HEK293 (cell line): ENCODE measurements at regions not wholly inside any gene's neighbourhood (a gene's known extent, or its start where the extent isn't known, plus 50 kb on each side); places are given as distances from the start of the nearest gene placed in this dataset.

Source experiments
- CTCF ChIA-PET: fragments of 350-600 bp; formaldehyde crosslinking; extraction: SDS; loops from one replicate; lab custom pipeline; 2021; ENCODE audit warnings: antibody characterized with exemption; lab: Yijun Ruan, JAX
- POLR2A ChIA-PET: fragments of 300-600 bp; formaldehyde crosslinking; extraction: SDS; loops from one replicate; lab custom pipeline; 2020; ENCODE audit warnings: antibody characterized with exemption, inconsistent platforms; lab: Yijun Ruan, JAX
- H3K27ac ChIP-seq: fragments of 200-500 bp; sonication (Bioruptor generic); 2 replicates; pipeline ENCODE4 v1.5.1; 2014; ENCODE audit warnings: low read depth, low read length, control low read depth, inconsistent platforms; ENCODE audit errors: extremely low read depth
- H3K36me3 ChIP-seq, 2 experiments: fragments of 200-500 bp in 1 of 2; sonication (Bioruptor generic) in 1 of 2; 1 replicate in 1 of 2; 2 replicates in 1 of 2; pipeline ENCODE4 v1.5.1; 2014 to 2017; ENCODE audit warnings: inconsistent platforms in 2 of 2, low read length in 2 of 2; ENCODE audit not compliant: control insufficient read depth in 2 of 2, insufficient read depth in 1 of 2
- H3K4me1 ChIP-seq: fragments of 200-500 bp; sonication (Bioruptor generic); 2 replicates; pipeline ENCODE4 v1.5.1; 2014; ENCODE audit warnings: mild to moderate bottlenecking, low read length, inconsistent platforms; ENCODE audit not compliant: control insufficient read depth, insufficient read depth
- H3K4me3 ChIP-seq: 2 replicates; pipeline ENCODE4 v1.5.1; 2011; ENCODE audit warnings: low read depth, mild to moderate bottlenecking, control low read depth, low read length, moderate library complexity
- H3K9me3 ChIP-seq: fragments of 200-500 bp; sonication (Bioruptor generic); 2 replicates; pipeline ENCODE4 v1.5.1; 2014; ENCODE audit warnings: low read depth, low read length, inconsistent platforms; ENCODE audit not compliant: control insufficient read depth, insufficient read depth
- BCL11B ChIP-seq: fragments of 450-650 bp; formaldehyde crosslinking; IDR thresholded peaks from 2 replicates; pipeline ENCODE4 v1.5.1; 2016; ENCODE audit warnings: low read depth, missing biosample characterization, missing genetic modification characterization
- MZF1 ChIP-seq: fragments of 450-650 bp; formaldehyde crosslinking; IDR thresholded peaks from 2 replicates; pipeline ENCODE4 v1.5.1; 2017; ENCODE audit warnings: missing biosample characterization, missing genetic modification characterization, borderline replicate concordance
- REPIN1 ChIP-seq: fragments of 450-650 bp; formaldehyde crosslinking; IDR thresholded peaks from 2 replicates; pipeline ENCODE4 v1.5.1; 2017; ENCODE audit warnings: missing biosample characterization, missing genetic modification characterization, low read depth
- YY1 ChIP-seq: fragments of 450-650 bp; formaldehyde crosslinking; IDR thresholded peaks from 2 replicates; pipeline ENCODE4 v1.5.1; 2018; ENCODE audit warnings: missing biosample characterization, missing genetic modification characterization
- ZBTB17 ChIP-seq: fragments of 450-650 bp; formaldehyde crosslinking; IDR thresholded peaks from 2 replicates; pipeline ENCODE4 v1.5.1; 2016; ENCODE audit warnings: missing biosample characterization, missing genetic modification characterization
- ZBTB21 ChIP-seq: fragments of 450-650 bp; formaldehyde crosslinking; IDR thresholded peaks from 2 replicates; pipeline ENCODE4 v1.5.1; 2017; ENCODE audit warnings: missing biosample characterization, missing genetic modification characterization
- ZNF223 ChIP-seq: fragments of 450-650 bp; formaldehyde crosslinking; IDR thresholded peaks from 2 replicates; pipeline ENCODE4 v1.5.1; 2016; ENCODE audit warnings: missing biosample characterization, missing genetic modification characterization
- ZNF23 ChIP-seq: fragments of 450-650 bp; formaldehyde crosslinking; IDR thresholded peaks from 2 replicates; pipeline ENCODE4 v1.5.1; 2016; ENCODE audit warnings: missing biosample characterization, missing genetic modification characterization, borderline replicate concordance
- ZNF24 ChIP-seq: fragments of 450-650 bp; formaldehyde crosslinking; IDR thresholded peaks from 2 replicates; pipeline ENCODE4 v1.5.1; 2016; ENCODE audit warnings: missing biosample characterization, missing genetic modification characterization
- ZNF335 ChIP-seq: fragments of 450-650 bp; formaldehyde crosslinking; conservative IDR thresholded peaks from 2 replicates; pipeline ENCODE4 v1.5.1; 2016; ENCODE audit warnings: missing biosample characterization, missing genetic modification characterization
- ZNF513 ChIP-seq: fragments of 450-650 bp; IDR thresholded peaks from 2 replicates; pipeline ENCODE4 v1.5.1; 2018; ENCODE audit warnings: missing biosample characterization, missing genetic modification characterization
- ZNF518A ChIP-seq: fragments of 450-650 bp; formaldehyde crosslinking; conservative IDR thresholded peaks from 2 replicates; pipeline ENCODE4 v1.5.1; 2016; ENCODE audit warnings: low read depth, missing biosample characterization, missing genetic modification characterization
- ZNF530 ChIP-seq: fragments of 450-650 bp; formaldehyde crosslinking; IDR thresholded peaks from 2 replicates; pipeline ENCODE4 v1.5.1; 2016; ENCODE audit warnings: low read depth, missing biosample characterization, missing genetic modification characterization
- ZNF548 ChIP-seq: fragments of 450-650 bp; formaldehyde crosslinking; IDR thresholded peaks from 2 replicates; pipeline ENCODE4 v1.5.1; 2016; ENCODE audit warnings: missing biosample characterization, missing genetic modification characterization
- ZNF600 ChIP-seq: fragments of 450-650 bp; formaldehyde crosslinking; IDR thresholded peaks from 2 replicates; pipeline ENCODE4 v1.5.1; 2016; ENCODE audit warnings: missing biosample characterization, missing genetic modification characterization
- ZNF654 ChIP-seq: fragments of 450-650 bp; formaldehyde crosslinking; IDR thresholded peaks from 2 replicates; pipeline ENCODE4 v1.5.1; 2016; ENCODE audit warnings: low read depth, missing biosample characterization, missing genetic modification characterization
- ZNF660 ChIP-seq: fragments of 450-650 bp; IDR thresholded peaks from 2 replicates; pipeline ENCODE4 v1.5.1; 2018; ENCODE audit warnings: missing biosample characterization, mild to moderate bottlenecking, missing genetic modification characterization
- ZNF747 ChIP-seq: fragments of 450-650 bp; formaldehyde crosslinking; IDR thresholded peaks from 2 replicates; pipeline ENCODE4 v1.5.1; 2016; ENCODE audit warnings: missing biosample characterization, missing genetic modification characterization
- TF ChIP-seq, protein P1 (sequence below): fragments of 450-650 bp; formaldehyde crosslinking; IDR thresholded peaks from 2 replicates; pipeline ENCODE4 v1.5.1; 2017; ENCODE audit warnings: missing biosample characterization, missing genetic modification characterization
- TF ChIP-seq, protein P2 (sequence below): fragments of 450-650 bp; formaldehyde crosslinking; IDR thresholded peaks from 2 replicates; pipeline ENCODE4 v1.5.1; 2016; ENCODE audit warnings: missing biosample characterization, missing genetic modification characterization
- TF ChIP-seq, protein P3 (sequence below): fragments of 450-650 bp; formaldehyde crosslinking; IDR thresholded peaks from 2 replicates; pipeline ENCODE4 v1.5.1; 2016; ENCODE audit warnings: missing biosample characterization, missing genetic modification characterization

- TF ChIP-seq, protein P1, sequence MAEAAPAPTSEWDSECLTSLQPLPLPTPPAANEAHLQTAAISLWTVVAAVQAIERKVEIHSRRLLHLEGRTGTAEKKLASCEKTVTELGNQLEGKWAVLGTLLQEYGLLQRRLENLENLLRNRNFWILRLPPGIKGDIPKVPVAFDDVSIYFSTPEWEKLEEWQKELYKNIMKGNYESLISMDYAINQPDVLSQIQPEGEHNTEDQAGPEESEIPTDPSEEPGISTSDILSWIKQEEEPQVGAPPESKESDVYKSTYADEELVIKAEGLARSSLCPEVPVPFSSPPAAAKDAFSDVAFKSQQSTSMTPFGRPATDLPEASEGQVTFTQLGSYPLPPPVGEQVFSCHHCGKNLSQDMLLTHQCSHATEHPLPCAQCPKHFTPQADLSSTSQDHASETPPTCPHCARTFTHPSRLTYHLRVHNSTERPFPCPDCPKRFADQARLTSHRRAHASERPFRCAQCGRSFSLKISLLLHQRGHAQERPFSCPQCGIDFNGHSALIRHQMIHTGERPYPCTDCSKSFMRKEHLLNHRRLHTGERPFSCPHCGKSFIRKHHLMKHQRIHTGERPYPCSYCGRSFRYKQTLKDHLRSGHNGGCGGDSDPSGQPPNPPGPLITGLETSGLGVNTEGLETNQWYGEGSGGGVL: no peak
- TF ChIP-seq ZNF513 (tag by site-specific recombination) (no peak), REPIN1 (tag by site-specific recombination) (no peak), ZNF548 (tag by site-specific recombination) (no peak), ZNF600 (tag by site-specific recombination) (no peak), ZNF24 (tag by site-specific recombination) (no peak), ZBTB21 (tag by site-specific recombination) (no peak), ZNF530 (tag by site-specific recombination) (no peak), YY1 (tag by site-specific recombination) (no peak), BCL11B (no peak), ZNF747 (tag by site-specific recombination) (no peak), ZNF223 (no peak), MZF1 (tag by site-specific recombination) (no peak), ZBTB17 (tag by site-specific recombination) (no peak)
- TF ChIP-seq, protein P2, sequence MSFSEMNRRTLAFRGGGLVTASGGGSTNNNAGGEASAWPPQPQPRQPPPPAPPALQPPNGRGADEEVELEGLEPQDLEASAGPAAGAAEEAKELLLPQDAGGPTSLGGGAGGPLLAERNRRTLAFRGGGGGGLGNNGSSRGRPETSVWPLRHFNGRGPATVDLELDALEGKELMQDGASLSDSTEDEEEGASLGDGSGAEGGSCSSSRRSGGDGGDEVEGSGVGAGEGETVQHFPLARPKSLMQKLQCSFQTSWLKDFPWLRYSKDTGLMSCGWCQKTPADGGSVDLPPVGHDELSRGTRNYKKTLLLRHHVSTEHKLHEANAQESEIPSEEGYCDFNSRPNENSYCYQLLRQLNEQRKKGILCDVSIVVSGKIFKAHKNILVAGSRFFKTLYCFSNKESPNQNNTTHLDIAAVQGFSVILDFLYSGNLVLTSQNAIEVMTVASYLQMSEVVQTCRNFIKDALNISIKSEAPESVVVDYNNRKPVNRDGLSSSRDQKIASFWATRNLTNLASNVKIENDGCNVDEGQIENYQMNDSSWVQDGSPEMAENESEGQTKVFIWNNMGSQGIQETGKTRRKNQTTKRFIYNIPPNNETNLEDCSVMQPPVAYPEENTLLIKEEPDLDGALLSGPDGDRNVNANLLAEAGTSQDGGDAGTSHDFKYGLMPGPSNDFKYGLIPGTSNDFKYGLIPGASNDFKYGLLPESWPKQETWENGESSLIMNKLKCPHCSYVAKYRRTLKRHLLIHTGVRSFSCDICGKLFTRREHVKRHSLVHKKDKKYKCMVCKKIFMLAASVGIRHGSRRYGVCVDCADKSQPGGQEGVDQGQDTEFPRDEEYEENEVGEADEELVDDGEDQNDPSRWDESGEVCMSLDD: no peak
- ChIA-PET POLR2A (no interaction called here), CTCF (interaction anchor here (1.0 to 4.4 kb wide), 4 partner anchors 13 to 217 kb away, joined by 3 to 21 read pairs (median 13); no protein-coding TSS in a partner anchor)
- Histone ChIP-seq H3K9me3 (no peaks in the 10 kb centered on the region), H3K27ac (no peak overlapping the region), H3K36me3 (no peaks in the 10 kb centered on the region), H3K4me3 (no peak overlapping the region), H3K4me1 (no peaks in the 10 kb centered on the region)
These were observed 1794.9 kb upstream of the TENM3 start for GRCh38 chr4:180448306-180448705.

- peak overlapping the region; percentile 25 for H3K4me3 ChIP-seq
These were observed 1793.7 kb upstream of the TENM3 start for GRCh38 chr4:180449395-180449956.

More at GRCh38 chr4:180449395-180449956, 1793.7 kb upstream of the TENM3 start:
- no peaks in the 10 kb centered on the region for H3K9me3 ChIP-seq
- no peak overlapping the region for H3K27ac ChIP-seq
- H3K4me1 ChIP-seq: no peaks in the 10 kb centered on the region
- H3K36me3 ChIP-seq: no peaks in the 10 kb centered on the region
- TF ChIP-seq ZNF660 (tag by site-specific recombination) (peak; percentile 49; the same call in 1 of the 2 replicates), ZNF23 (tag by site-specific recombination) (no peak), ZNF518A (tag by site-specific recombination) (peak; percentile 69), ZBTB17 (tag by site-specific recombination) (no peak), ZNF335 (tag by site-specific recombination) (peak; percentile 60), ZNF654 (tag by site-specific recombination) (peak; percentile 56)
- TF ChIP-seq, protein P3, sequence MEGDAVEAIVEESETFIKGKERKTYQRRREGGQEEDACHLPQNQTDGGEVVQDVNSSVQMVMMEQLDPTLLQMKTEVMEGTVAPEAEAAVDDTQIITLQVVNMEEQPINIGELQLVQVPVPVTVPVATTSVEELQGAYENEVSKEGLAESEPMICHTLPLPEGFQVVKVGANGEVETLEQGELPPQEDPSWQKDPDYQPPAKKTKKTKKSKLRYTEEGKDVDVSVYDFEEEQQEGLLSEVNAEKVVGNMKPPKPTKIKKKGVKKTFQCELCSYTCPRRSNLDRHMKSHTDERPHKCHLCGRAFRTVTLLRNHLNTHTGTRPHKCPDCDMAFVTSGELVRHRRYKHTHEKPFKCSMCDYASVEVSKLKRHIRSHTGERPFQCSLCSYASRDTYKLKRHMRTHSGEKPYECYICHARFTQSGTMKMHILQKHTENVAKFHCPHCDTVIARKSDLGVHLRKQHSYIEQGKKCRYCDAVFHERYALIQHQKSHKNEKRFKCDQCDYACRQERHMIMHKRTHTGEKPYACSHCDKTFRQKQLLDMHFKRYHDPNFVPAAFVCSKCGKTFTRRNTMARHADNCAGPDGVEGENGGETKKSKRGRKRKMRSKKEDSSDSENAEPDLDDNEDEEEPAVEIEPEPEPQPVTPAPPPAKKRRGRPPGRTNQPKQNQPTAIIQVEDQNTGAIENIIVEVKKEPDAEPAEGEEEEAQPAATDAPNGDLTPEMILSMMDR: 0 out of 2 replicates have a peak, but pooled peaks have one; percentile 13
- POLR2A ChIA-PET: no interaction called here
- CTCF ChIA-PET: interaction anchor here (0.6 to 4.4 kb wide), 11 partner anchors 12 to 352 kb away, joined by 3 to 21 read pairs (median 3); no protein-coding TSS in a partner anchor
